ENCODE measurements at regions not wholly inside any gene's neighbourhood (a gene's known extent, or its start where the extent isn't known, plus 50 kb on each side); places are given as distances from the start of the nearest gene placed in this dataset.

- no peak for DNase-seq (ENCODE audit: low read depth, low spot score)
- H3K27ac ChIP-seq (ENCODE audit: low read length), result no peak overlapping the region
- intact Hi-C loops (cut with micrococcal nuclease; ENCODE audit: unreplicated experiment) (loop anchor here (10.0 kb wide), 1 partner anchor 257 kb away; no protein-coding TSS in a partner anchor), in situ Hi-C loops (cut with HindIII; ENCODE audit: low pct_unique_long_range_greater_than_20kb, low sequenced_read_pairs) (no loop called here)
- no TSS peak for BruUV-seq (replicated peaks)
- POLR2A ChIA-PET, result no interaction called here
- no peaks in the 10 kb centered on the region for H3K27me3 ChIP-seq (ENCODE audit: control insufficient read depth, insufficient read depth, low read length)
- CTCF ChIA-PET, result no interaction called here
- no peaks in the 10 kb centered on the region for H3K4me1 ChIP-seq (ENCODE audit: control insufficient read depth, insufficient read depth, low read length)
- H3K36me3 ChIP-seq (ENCODE audit: control insufficient read depth, insufficient read depth, low read length), result no peaks in the 10 kb centered on the region
- no peak for ATAC-seq
- no peak for TF ChIP-seq REST (IDR thresholded peaks at IDR 0.05; ENCODE audit: insufficient read depth in 1 of 2, low read depth in 2 of 2, low read length in 1 of 2)
- no peak for TF ChIP-seq CTCF (IDR thresholded peaks at IDR 0.05)
- no peak overlapping the region for H3K4me3 ChIP-seq (ENCODE audit: low read depth in 2 of 2, low read length in 2 of 2)
- no peaks in the 10 kb centered on the region for H3K9me3 ChIP-seq (ENCODE audit: control insufficient read depth, insufficient read depth, low read depth, low read length)
Observed at GRCh38 chr1:88188038-88188437, 496.0 kb upstream of the PKN2 start.

- ChIA-PET CTCF (no interaction called here), POLR2A (no interaction called here)
- Histone ChIP-seq H3K4me3 (ENCODE audit: low read depth in 2 of 2, low read length in 2 of 2) (no peak overlapping the region), H3K36me3 (ENCODE audit: control insufficient read depth, insufficient read depth, low read length) (no peaks in the 10 kb centered on the region), H3K27ac (ENCODE audit: low read length) (no peak overlapping the region), H3K4me1 (ENCODE audit: control insufficient read depth, insufficient read depth, low read length) (no peaks in the 10 kb centered on the region), H3K27me3 (ENCODE audit: control insufficient read depth, insufficient read depth, low read length) (no peaks in the 10 kb centered on the region), H3K9me3 (ENCODE audit: control insufficient read depth, insufficient read depth, low read depth, low read length) (no peaks in the 10 kb centered on the region)
- TF ChIP-seq SIN3A (IDR thresholded peaks at IDR 0.05; ENCODE audit: borderline replicate concordance, insufficient read depth, low read depth, low read length) (no peak), POLR2AphosphoS5 (IDR thresholded peaks at IDR 0.05; ENCODE audit: low read depth, low read length) (no peak), REST (IDR thresholded peaks at IDR 0.05; ENCODE audit: insufficient read depth in 1 of 2, low read depth in 2 of 2, low read length in 1 of 2) (no peak), CTCF (IDR thresholded peaks at IDR 0.05) (no peak), TCF7L2 (IDR thresholded peaks at IDR 0.05; ENCODE audit: low read depth, low read length) (no peak)
- ATAC-seq (no peak), DNase-seq (ENCODE audit: low read depth, low spot score) (no peak)
- intact Hi-C loops (cut with micrococcal nuclease; ENCODE audit: unreplicated experiment), result loop anchor here (10.0 kb wide), 1 partner anchor 255 kb away; no protein-coding TSS in a partner anchor
- in situ Hi-C loops (cut with HindIII; ENCODE audit: low pct_unique_long_range_greater_than_20kb, low sequenced_read_pairs), result no loop called here
- no TSS peak for BruUV-seq (replicated peaks)
Observed at GRCh38 chr1:88189525-88189924, 494.5 kb upstream of the PKN2 start.

Measured in Panc1 (cell line).